Left lung (tissue), 4 donors: ENCODE measurements at regions not wholly inside any gene's neighbourhood (a gene's known extent, or its start where the extent isn't known, plus 50 kb on each side); places are given as distances from the start of the nearest gene placed in this dataset.

Source experiments
- ATAC-seq: fragments of 200-7000 bp; cut with Tn5 transposase; one replicate; pipeline ENCODE4 v1.9.1; 2020; ENCODE audit warnings: moderate library complexity
- DNase-seq, 4 donors: peaks; one replicate each; pipeline ENCODE4 v3.0.0-alpha.2; 2013 to 2020
- H3K27ac ChIP-seq, 2 donors: fragments of 200-600 bp; sonication (generic) in 1 of 2; one replicate each; pipeline versions ENCODE4 v1.5.0 to v1.8.0; 2020 to 2021
- H3K27me3 ChIP-seq, 2 donors: fragments of 200-600 bp; sonication (generic) in 1 of 2; one replicate each; pipeline versions ENCODE4 v1.5.0 to v1.8.0; 2020 to 2021
- H3K36me3 ChIP-seq, 2 donors: fragments of 200-600 bp; sonication (generic) in 1 of 2; one replicate each; pipeline versions ENCODE4 v1.5.0 to v1.8.0; 2020 to 2021
- H3K4me1 ChIP-seq, 2 donors: fragments of 200-600 bp; one replicate each; pipeline ENCODE4 v1.8.0; 2021
- H3K4me3 ChIP-seq, 2 donors: fragments of 200-600 bp; sonication (generic) in 1 of 2; one replicate each; pipeline versions ENCODE4 v1.5.0 to v1.8.0; 2020 to 2021; ENCODE audit warnings: mild to moderate bottlenecking in 1 of 2
- H3K9me3 ChIP-seq, 2 donors: fragments of 200-600 bp; sonication (generic) in 1 of 2; one replicate each; pipeline versions ENCODE4 v1.5.0 to v1.8.0; 2020 to 2021
- intact Hi-C, 2 donors: fragments of 100-400 bp; cut with DNase I; formaldehyde crosslinking; loops; one replicate each; pipeline versions ENCODE4 v1.11.2 to v1.14.2; 2022
- TF ChIP-seq, protein P1 (sequence below), 2 donors: fragments of 200-600 bp; sonication (generic) in 1 of 2; IDR thresholded peaks; one replicate each; pipeline versions ENCODE4 v1.5.0 to v1.8.0; 2021; ENCODE audit warnings: antibody characterized with exemption in 2 of 2
- donor health status: DM: no; HTN: yes; CAD: no.
- donor health status: DM: no; HTN: no; CAD: no.

DNA sequence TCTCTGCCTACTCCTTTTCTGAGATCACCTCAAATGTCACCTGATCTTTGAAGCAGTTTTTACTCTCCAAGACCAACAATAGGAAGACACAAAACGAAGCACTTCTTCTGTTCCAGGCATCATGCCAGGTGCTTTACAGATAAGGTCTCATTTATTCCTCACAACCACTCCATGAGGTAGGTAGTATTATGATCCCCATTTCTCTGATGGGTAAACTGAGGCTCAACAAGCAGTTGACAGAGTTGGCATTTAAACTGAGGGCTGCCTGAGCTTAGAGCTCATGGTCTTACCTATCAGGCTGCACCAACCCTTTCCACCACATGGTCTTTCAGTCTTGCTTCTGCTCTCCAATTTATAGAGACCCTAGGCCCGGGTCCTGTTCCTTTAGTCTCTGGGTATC, 147.2 kb upstream of the JUN start:
- Histone ChIP-seq H3K9me3 (no peaks in the 10 kb centered on the region), H3K4me3 (no peak overlapping the region), H3K27ac (no peak overlapping the region), H3K27me3 (no peaks in the 10 kb centered on the region), H3K4me1 (peaks cover 6 to 42% of the 10 kb centered on the region in 2 donors), H3K36me3 (no peaks in the 10 kb centered on the region)
- ATAC-seq (no peak), DNase-seq (no peak)
- intact Hi-C loops = no loop called here
- TF ChIP-seq, protein P1, sequence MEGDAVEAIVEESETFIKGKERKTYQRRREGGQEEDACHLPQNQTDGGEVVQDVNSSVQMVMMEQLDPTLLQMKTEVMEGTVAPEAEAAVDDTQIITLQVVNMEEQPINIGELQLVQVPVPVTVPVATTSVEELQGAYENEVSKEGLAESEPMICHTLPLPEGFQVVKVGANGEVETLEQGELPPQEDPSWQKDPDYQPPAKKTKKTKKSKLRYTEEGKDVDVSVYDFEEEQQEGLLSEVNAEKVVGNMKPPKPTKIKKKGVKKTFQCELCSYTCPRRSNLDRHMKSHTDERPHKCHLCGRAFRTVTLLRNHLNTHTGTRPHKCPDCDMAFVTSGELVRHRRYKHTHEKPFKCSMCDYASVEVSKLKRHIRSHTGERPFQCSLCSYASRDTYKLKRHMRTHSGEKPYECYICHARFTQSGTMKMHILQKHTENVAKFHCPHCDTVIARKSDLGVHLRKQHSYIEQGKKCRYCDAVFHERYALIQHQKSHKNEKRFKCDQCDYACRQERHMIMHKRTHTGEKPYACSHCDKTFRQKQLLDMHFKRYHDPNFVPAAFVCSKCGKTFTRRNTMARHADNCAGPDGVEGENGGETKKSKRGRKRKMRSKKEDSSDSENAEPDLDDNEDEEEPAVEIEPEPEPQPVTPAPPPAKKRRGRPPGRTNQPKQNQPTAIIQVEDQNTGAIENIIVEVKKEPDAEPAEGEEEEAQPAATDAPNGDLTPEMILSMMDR (IDR thresholded peaks at IDR 0.05) = no peak

DNA sequence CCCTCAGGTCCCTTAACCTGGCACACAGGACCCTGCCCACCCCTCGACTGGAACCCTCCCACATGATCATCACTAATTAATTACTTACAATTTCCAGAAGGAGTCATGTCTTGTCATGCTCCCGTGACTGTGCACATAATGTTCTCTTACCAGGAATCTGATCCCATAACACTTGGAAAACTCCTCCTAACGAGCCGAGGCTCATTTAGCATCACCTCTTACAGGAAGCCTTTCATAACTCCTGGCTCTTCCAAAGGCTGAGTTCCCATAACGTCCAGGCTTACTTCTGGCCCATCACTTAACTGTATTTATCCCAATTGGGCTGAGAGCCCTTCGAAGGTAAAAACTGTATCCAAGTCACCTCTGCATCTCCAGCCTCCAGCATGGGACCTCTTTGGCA, 147.9 kb upstream of the JUN start:
- Histone ChIP-seq H3K27ac (no peak overlapping the region), H3K9me3 (no peaks in the 10 kb centered on the region), H3K27me3 (no peaks in the 10 kb centered on the region), H3K4me1 (peaks cover 6 to 36% of the 10 kb centered on the region in 2 donors), H3K36me3 (no peaks in the 10 kb centered on the region), H3K4me3 (no peak overlapping the region)
- TF ChIP-seq, protein P1 (IDR thresholded peaks at IDR 0.05) = no peak
- no peak for ATAC-seq
- no peak for DNase-seq
- intact Hi-C loops = no loop called here

DNA sequence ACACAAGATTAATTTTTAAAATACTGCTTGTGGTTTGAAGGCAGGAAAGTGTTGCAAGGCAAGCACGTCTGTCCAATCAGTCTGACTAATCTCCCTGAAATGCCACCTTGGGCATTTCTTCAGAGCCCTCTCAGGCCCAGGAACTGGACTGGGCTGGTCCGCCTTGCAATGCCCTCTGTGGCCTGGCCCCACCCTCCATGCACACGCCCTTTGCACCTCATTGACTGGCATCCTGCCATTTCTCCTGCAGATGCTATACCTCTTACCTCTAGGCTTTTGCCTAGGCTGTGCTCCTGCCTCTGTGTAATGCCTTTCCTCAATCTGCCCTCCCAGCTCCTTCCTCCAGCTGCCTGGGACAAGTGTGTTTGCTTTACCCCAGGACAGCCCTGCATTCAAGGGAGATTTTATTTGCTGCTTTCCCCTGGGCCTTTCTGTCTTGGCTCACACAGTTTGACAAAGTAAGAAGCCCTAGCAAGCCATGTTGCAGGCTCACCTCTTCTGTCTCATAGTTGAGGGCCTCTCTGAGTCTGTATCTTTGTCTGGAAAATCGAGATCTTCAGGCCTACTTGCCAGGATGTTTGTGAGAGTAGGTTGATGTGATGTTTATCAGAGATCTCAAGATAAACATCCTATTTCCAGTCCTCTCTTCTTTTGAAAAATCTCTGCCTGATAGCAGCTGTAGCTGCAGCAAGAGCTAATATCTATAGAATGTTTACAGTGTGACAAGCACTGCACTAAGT, 149.2 kb upstream of the JUN start:
- peak in 3 of 4 donors; percentile 67 to 90 (median 89) for DNase-seq
- Histone ChIP-seq H3K4me3 (no peak overlapping the region), H3K27ac (peak overlapping the region; percentile 22 to 63), H3K27me3 (no peaks in the 10 kb centered on the region), H3K9me3 (no peaks in the 10 kb centered on the region), H3K36me3 (no peaks in the 10 kb centered on the region), H3K4me1 (peaks cover 6 to 28% of the 10 kb centered on the region in 2 donors)
- ATAC-seq = peak; percentile 96
- TF ChIP-seq, protein P1 (IDR thresholded peaks at IDR 0.05) = peak in 1 of 2 donors; percentile 7
- intact Hi-C loops = no loop called here

DNA sequence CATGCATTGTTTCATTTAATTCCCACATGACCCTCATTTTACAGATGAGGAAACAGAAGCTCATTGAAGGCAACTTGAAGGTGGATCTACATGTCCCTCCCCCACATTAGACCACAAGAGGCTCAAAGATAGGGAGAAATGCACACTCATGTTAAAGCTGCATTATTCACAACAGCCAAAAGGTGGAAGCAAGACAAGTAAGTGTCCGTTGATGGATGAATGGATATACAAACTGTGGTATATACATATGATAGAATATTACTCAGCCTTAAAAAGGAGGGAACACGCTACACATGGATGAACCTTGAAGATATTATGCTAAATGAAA, 149.7 kb upstream of the JUN start:
- H3K4me1 ChIP-seq = peaks cover 6 to 28% of the 10 kb centered on the region in 2 donors
- intact Hi-C loops = no loop called here
- DNase-seq = no peak
- no peaks in the 10 kb centered on the region for H3K36me3 ChIP-seq
- H3K27ac ChIP-seq = peak overlapping the region; percentile 22 to 63
- H3K9me3 ChIP-seq = no peaks in the 10 kb centered on the region
- H3K4me3 ChIP-seq = no peak overlapping the region
- TF ChIP-seq, protein P1 (IDR thresholded peaks at IDR 0.05) = no peak
- H3K27me3 ChIP-seq = no peaks in the 10 kb centered on the region
- no peak for ATAC-seq

DNA sequence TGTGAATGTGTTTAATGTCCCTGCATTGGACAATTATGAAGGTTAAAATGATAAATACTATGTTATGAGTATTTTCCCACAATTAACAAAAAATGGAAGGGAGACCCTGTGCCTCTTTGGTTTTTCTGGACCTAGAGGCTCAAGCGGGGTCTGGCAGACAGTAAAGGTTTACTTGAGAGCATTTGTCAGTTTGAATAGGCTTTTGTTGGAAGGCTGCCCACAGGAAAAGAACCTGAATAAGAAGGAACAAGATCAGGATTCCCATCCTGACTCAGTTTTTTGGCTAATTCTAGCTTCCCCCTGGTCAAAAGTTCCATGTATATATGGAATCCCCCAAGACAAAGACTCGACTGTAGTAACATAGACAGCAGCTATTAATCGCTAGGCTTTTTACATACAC, 150.9 kb upstream of the JUN start:
- H3K9me3 ChIP-seq = no peaks in the 10 kb centered on the region
- ATAC-seq (no peak), DNase-seq (no peak)
- H3K36me3 ChIP-seq = no peaks in the 10 kb centered on the region
- TF ChIP-seq, protein P1 (IDR thresholded peaks at IDR 0.05) = no peak
- no peak overlapping the region for H3K27ac ChIP-seq
- H3K27me3 ChIP-seq = no peaks in the 10 kb centered on the region
- intact Hi-C loops = no loop called here
- H3K4me1 ChIP-seq = peaks cover 6 to 28% of the 10 kb centered on the region in 2 donors
- no peak overlapping the region for H3K4me3 ChIP-seq
